DMS 273 (cell line): ENCODE measurements at regions not wholly inside any gene's neighbourhood (a gene's known extent, or its start where the extent isn't known, plus 50 kb on each side); places are given as distances from the start of the nearest gene placed in this dataset.

Source experiments
- DNase-seq: peaks from one replicate; lab custom pipeline; 2025; ENCODE audit not compliant: unreplicated experiment; lab: John Stamatoyannopoulos, UW

DNA sequence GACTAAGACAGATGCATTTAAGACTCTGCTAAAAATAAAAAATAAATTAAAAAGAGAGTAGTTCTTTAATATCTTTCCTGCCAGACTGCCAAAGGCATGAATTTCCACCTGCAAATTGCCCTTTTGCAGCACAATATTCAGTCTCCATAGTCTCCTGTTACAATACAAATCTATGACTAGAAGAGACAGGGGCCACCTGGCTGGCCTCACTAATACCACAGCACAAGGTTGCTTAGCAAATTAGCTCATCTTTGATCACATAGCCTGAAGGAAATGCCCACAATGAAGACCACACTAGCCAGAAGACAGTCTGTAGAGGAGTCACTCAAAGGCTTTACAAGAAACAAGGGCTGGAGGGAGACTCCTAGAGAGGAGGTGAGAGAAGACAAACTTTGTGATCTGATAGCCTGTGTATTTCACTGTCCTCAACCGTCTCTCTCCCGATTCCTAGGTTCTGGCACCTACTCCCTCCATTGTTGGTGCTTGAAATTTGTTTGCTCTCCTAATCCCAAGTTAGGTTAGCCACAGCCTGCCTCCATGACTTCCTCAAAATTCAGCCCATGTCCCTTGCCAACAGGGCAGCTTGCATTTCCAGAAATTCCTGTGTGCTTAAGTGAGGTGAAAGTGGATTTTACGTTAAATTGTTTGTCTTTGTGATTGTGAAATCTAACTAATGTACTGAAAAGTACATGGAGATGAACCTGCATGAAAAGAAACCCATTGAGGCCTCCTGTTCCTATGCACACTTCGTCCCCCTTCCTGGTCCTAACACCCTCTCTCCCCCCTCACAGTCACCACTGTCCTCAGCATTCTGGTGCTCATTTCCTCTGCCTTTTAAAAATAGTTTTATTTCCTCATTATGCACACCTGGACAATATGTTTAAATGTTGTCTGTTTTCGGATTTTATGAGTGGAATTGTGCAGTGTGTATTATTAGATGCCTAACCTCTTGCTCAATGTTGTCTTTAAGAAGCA, 88.7 kb upstream of the PLXNC1 start:
- DNase-seq, result no peak

DNA sequence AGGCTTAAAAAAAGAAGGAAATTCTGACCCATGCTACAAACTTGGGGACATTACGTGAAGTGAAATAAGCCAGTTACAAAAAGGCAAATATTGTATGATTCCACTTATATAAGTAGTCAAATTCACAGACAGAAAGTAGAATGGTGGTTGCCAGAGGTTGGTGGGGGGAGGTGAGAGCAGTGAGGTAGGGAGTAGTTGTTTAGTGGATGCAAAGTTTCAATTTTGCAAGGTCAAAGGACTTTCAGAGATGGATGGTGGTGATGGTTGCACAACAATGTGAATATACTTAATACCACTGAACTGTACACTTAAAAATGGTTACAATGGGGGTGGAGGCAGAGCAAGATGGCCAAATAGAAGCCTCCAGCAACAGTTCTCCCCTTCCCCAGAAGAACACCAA, 86.2 kb upstream of the PLXNC1 start:
- no peak for DNase-seq

DNA sequence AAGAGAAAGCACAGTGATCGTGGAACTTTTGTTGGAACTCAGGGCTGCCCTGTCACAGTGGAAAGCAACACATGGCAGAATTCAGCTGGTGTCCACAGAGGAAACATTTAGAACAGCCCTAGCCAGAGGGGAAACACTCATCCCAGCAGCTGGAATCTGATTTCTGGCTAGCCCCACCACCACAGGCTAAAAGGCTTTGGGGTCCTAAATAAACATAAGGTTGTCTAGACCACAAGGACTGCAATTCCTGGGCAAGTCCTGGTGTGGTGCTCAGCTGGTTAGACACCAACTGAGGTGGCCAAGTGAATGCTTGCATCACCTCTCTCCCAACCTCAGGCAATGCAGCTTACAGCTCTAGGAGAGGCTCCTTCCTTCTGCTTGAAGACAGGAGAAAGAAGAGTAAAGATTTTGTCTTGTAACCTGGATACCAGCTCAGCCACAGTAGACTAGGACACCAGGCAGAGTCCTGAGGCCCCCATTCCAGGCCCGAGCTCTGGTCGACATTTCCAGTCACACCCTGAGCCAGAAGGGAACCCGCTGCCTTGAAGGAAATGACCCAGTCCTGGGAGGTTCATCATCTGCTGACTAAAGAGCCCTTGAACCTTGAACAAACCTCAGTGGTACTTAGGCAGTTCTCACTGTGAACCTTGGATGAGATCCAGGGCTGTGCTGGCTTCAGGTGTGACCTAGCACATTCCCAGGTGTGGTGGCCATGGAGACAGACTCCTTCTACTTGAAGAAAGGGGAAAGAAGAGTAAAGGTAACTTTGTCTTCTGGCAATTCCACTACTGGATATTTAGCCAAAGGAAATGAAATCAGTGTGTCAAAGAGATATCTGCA, 85.4 kb upstream of the PLXNC1 start:
- no peak for DNase-seq

DNA sequence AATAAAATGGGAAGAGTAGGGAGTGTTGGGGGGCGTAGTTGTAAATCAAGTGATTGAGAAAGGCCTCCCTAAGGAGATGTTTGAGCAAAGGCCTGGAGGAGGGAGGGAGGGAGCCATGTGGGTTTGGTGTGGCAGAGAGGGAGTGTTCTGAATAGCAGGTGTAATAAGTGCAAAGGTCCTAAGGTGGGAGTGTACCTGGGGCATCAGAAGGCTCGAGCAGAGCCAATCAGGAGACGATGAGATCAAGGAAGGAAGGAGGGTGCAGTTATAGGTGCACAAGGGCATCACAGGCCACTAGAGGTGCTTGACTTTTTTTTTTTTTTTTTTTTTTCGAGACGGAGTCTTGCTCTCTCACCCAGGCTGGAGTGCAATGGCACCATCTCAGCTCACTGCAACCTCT, 77.9 kb upstream of the PLXNC1 start:
- no peak for DNase-seq

DNA sequence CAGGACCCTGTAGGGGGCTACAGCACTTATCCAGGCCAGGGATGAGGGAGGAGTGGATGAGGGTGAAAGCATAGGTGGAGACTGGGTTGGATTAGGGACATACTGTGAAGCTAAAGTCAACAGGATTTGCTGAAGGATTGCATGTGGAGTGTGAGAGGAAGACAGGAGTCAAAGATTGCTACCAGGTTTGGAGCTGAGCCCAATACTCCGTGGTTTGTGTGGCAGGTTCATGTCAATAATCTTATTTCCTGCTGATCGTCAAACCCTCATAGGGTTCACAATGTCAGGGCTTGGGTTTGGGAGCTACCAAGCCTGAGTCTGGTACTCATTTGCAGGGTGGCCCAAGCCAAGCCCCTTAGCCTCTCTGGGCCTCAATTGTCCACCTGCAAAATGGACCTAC, 77.1 kb upstream of the PLXNC1 start:
- no peak for DNase-seq

DNA sequence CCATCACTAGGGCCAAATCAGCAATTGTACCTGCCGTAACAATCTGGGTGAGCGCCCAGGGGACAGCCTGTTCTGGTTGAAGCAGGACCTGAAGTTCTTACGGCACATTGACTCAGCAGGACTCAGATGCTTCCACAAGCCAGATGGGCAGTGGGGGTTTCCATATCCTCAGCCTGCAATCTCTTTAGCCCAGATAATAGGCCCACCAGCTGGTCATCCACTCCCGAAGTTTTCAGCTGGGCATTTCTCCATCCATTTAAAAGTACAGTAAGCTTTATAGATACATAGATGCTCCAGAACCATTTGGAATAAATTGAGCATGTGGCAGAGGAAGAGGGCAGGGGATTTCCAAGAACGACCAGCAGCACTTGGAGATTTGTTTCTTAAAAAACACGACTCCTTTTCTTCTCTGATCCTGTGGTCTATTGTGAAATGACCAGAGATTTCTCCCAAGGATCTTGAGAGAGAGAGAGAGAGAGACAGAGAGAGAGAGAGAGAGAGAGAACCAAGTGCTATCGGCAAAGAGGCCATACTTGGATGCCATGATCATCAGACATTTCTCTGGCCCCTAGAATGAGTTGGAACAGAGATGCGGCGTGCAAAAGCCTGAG, 74.8 kb upstream of the PLXNC1 start:
- DNase-seq, result peak; percentile 81

DNA sequence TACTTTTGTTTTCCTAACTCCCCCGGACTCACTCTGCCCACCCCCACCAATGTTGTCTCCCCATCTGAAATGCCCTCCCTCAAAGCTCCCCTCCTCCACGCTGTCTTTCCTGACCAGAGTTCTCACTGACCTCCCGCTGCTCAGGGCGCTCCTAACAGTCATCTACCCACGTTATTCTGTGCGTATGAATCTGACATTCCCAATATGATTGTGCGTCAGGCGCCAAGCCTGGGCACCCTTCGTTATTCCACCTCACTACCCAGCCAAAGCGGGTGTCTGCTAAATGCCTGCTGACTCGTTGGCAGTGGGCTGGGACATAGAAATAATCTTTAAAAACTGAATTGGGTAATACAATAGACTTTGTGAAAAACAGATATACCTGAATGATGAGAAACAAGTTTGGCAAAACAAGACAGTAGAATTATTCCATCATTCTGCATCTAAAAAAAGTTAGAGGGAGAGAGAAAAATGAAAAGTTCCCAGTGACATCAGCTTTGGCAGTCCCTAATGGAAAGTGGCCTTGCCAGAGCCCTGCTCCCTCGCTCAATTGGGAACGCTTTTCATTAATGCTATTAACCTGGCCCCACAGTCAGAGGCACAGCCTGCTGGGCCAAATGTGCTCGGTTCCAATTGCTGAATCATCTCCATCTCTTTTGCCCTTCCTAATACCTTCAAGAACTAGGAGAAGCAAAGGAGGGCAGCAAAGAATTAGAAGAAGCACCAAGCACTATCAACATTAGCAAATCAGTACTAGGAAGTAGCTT, 74.0 kb upstream of the PLXNC1 start:
- DNase-seq, result peak; percentile 5

DNA sequence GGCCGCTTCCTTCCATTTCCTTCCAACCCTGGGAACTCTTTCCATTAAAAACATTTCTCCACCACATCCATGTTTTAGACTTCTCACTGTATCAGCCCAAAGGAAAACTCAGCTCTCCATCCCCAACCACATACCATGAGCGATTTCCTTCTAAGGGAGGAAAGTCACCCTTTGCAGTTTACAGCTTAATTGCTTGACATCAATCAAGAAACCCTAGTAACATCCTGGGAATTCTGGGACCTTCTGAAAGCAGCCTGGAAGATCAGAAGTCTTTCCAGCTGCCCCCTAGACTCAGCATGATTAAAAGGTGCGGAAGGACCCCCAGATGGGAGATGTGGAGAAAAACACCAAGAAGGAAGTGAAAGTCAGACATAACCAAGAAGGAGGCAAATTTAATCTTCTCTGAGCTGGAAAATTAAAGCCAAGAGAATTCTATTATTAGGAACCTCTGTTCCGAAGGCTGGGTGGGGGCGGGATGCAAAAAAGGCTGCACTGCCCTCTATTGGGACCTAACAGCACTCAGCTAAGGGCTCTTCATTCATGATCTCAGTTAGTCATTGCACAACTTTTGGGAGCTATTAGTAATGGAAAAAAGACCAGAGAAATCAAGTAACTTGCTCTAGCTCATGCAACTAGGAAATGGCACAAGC, 73.3 kb upstream of the PLXNC1 start:
- DNase-seq, result peak; percentile 70

DNA sequence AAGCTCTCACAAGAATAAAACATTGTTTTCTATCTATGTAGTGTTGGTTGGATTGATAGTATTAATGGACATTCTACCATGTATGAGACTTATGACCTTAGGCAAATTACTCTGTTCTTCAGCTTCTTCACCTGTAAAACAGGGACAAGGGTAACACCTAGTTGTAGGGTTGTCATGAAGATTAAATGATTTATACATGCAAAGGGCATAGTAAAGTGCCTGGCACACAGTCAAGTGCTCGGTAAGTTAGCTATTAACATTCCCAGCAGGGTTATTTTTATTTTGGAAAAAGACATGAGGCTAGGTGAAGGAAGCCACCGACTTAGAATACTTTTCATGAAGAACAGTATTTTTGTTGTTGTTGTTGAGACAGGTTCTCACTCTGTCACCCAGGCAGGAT, 71.2 kb upstream of the PLXNC1 start:
- DNase-seq, result no peak

DNA sequence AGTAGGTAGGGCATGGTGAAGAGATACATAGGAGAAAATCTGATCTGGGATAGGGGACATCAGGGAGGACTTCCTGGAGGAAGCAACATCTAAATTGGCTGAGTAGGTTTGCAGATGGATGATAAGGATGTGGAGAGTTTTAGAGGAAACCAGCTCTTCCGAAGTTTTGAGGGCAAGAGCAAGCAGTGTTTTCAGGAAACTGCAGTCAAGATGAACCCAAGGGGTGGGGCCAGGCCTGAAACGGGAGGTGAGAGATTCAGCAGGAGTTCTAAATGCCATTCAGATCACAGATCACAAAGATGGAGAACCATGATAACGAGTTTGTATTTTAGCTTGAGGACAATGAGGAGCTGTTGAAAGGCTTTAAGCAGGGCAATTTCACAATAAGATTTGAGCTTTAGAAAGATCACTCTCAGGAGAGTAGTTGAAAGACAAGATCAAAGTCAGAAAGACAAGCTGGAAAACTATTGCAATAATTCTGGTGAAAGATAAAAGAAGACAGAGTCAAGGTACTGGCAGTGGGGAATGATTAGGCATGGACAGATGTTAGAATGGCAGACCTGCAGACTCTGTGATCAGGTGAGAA, 70.1 kb upstream of the PLXNC1 start:
- no peak for DNase-seq

DNA sequence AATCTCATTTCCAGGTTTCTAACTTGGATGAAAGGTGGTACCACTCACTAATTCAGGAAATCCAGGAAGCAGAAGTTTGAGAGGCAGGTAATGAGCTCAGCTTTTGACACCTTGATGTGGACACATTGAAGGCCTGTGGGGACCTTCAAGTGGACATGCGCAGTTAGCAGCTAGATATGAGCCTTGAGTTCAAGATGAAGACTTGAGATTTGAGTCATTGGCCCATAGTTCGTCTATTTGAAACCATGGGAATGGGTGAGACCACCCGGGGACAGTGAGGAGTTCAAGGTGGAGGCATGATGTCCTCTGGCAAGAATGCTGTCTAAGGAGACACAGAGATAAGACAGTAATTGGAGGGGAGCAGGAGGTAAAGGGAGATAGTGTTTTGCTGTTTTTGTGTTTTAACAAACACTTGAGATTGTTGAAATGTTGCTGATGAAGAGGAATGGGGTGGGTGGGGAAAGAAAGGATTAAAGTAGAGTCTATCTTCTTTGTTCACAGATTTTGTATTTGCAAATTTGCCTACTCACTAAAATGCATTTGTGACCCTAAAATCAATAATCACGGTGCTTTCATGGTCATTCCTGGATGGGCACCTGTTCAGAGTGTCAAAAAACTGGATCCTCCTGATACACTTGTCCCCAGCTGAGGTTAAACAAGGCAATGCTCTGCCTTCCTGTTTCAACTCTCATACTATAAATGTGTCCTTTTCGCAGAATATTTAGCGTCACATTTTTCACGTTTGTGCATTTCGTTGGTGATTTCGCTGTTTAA, 69.5 kb upstream of the PLXNC1 start:
- no peak for DNase-seq

DNA sequence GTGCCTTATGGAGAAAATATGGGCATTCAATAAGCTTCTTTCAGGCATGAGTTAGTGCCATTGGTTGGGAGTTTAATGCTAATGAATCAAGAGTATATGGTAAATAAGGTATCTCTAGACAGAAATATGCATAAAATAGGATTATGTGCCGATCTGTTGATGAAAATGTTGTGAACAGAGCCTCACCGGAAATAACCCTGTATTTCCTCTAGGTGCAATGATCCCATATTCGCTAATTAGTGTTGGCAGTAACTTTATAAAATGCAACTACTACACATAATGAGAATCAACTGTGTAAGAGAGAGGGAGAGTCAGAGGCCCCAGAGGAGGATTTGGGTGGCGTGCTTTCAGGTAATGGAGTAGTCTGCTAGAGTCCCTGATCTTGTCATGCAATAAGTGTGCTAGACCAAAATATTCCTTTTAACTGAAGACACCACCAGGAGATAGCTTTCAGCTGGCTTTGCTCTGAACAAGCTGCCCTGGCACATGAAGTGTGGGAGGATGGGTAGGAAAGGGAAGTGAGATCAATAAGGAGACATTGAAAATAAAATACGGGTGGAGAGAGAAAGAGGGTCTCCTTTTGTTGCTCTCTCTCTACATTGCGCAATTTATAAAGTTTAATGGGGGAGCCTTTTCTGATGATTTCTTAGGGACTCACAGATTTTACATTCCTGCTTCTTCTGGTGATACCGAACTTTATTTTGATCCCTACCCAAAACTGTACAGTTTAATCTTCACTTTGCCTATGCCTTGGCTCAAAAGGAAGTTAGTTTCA, 68.6 kb upstream of the PLXNC1 start:
- DNase-seq, result no peak

DNA sequence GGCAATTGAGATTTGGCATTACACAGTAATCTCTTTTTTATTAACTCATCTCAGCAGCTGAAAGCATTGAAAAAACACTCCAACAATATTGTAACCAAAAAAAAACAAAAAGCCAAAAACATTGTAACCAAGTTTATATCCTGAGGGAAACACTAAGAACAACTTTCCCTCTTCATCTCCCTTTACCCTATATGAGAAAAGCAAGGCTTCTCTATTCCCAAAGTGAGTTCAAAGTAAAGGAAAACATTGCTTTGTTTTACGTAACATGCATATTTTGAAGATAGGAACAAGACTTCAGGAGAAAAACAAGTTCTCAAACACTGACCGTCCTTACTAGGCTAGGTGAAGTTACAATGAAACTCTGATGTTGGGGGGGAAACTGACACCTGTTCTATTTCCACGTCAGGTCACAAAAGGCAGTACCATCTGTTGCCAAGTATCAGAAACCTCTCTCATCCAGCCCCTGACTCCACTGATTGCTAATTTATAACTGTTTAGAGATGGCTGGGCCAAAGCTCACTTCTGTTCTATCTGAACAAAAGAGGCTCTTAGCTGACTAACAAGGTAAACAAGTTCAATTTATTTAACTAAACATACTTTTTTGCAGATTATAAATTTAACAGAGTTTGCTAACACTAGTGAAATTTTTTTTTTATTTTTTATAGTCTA, 67.9 kb upstream of the PLXNC1 start:
- DNase-seq, result peak; percentile 48

DNA sequence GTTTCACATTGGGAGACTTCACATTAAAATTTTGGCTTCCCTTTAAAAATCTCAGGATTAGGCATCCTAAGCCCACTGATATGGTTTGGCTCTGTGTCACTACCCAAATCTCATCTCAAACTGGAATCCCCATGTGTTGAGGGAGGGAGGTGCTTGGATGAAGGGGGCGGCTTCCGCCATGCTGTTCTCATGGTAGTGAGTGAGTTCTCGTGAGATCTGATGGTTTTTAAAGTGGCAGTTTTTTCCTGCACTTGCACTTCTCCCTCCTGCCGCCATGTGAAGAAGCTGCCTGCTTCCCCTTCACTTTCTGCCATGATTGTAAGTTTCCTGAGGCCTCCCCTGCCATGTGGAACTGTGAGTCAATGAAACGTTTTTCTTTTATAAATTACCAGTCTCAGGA, 65.7 kb upstream of the PLXNC1 start:
- no peak for DNase-seq

DNA sequence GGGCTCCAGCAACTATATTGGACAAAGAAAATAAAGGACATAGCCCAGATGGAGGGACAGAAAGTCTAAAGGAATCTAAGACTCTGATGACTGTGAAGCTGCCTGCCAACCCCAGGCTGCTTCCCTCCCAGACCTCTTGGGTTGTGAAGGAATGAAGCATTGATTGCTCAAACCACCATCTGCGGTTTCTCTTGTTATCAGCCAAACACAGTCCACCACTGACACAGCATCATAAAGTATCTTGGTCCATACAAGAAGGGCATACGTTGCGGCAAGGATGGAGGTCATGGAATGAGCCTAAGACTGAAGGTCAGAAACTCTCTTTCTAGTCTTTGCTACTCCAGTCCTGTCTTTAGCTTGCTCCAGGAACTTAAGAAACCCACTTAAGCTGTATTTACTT, 58.5 kb upstream of the PLXNC1 start:
- DNase-seq, result no peak

DNA sequence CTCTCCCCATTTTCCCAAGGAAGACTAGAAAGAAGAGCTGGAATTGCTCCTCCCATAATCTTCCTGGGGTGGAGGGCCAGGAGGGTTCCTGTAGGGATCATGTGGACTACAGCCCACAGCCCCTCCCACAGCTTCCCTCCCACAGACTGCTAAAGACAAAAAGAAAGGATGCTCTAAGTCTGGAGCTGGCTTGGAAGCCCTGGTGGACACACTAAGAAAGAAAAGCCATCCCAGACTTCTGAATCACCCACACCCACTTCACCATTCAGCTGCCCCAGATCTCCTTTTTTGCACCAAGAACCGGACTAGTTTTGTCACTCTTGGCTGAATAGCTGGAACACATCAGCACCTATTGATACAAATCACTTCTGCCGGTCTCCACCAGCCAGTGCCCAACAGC, 56.8 kb upstream of the PLXNC1 start:
- DNase-seq, result no peak

DNA sequence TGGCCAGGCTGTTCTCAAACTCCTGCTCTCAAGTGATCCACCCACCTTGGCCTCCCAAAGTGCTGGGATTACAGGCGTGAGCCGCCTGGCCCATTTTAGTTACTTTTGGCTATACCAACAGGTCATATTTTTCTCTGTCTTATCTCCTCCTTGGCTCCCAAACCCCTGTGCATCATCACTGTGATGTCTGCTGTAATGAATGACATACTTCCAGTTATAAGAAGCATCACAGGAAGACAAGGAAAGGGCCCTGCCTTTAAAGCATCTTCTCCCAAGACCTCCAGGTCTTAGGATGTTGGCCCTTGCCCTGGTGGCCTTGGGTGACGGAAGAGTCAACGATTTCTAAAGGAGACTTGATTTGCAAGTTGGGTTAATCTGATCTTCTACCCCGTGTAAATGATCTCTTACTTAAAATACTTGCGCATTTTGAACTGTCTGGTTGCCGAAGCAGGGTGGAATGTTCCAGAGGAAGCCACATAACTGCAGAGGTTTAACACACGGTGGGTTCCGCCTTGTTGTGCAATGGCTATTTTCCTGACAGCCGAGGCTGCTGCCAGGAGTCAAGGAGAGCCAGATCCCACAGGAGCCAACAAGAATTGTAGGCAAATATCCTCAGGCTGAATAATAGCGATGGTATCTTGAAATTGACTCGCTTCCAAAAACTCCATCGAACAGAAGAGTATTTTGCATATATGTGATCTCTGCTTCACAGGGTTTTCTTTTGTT, 55.7 kb upstream of the PLXNC1 start:
- no peak for DNase-seq
